ENCODE measurements at regions not wholly inside any gene's neighbourhood (a gene's known extent, or its start where the extent isn't known, plus 50 kb on each side); places are given as distances from the start of the nearest gene placed in this dataset.

DNA sequence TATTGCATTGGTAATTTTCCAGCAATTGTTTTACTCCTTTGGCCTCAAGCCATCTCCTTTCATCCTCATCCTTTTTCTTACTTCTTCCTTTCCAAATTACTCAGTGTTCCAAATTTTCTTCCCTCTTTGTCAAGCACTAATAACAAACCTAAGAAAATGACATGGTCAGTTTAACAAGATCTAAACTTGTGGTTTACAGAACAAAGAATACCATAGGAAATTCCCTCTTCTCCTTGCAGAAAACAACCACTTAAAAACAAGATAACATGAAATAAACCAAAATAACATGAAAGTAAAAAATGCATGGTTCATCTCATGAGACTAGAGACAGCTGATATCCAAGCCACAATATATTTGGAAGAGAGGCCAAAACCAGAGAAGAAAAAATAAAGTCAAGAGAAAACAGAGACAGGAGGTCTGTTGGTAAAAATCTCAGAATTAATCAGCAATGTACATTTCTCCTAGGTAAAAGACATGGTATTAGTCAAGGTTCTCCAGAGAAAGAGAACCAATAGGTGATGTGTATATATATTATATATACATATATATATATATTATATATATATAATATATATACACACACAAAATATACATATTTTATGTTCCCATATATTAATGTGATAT is 51.0 kb upstream of the SENP6 start:
- TF ChIP-seq, protein P1, sequence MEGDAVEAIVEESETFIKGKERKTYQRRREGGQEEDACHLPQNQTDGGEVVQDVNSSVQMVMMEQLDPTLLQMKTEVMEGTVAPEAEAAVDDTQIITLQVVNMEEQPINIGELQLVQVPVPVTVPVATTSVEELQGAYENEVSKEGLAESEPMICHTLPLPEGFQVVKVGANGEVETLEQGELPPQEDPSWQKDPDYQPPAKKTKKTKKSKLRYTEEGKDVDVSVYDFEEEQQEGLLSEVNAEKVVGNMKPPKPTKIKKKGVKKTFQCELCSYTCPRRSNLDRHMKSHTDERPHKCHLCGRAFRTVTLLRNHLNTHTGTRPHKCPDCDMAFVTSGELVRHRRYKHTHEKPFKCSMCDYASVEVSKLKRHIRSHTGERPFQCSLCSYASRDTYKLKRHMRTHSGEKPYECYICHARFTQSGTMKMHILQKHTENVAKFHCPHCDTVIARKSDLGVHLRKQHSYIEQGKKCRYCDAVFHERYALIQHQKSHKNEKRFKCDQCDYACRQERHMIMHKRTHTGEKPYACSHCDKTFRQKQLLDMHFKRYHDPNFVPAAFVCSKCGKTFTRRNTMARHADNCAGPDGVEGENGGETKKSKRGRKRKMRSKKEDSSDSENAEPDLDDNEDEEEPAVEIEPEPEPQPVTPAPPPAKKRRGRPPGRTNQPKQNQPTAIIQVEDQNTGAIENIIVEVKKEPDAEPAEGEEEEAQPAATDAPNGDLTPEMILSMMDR (conservative IDR thresholded peaks at IDR 0.05 in 1 of 2, IDR thresholded peaks at IDR 0.05 in 1 of 2; ENCODE audit: low read depth in 1 of 2, low read length in 2 of 2), result no peak
- no peak for TF ChIP-seq EZH2 (IDR thresholded peaks at IDR 0.05; ENCODE audit: low read length, missing control alignments)

Data from fibroblast of lung (primary cell).